Astrocyte (in vitro differentiated cells and primary cell): ENCODE measurements at regions not wholly inside any gene's neighbourhood (a gene's known extent, or its start where the extent isn't known, plus 50 kb on each side); places are given as distances from the start of the nearest gene placed in this dataset.

Experiments
- EZH2 ChIP-seq: IDR thresholded peaks from 2 replicates; pipeline ENCODE4 v1.6.1; 2012; ENCODE audit warnings: mild to moderate bottlenecking, low read length, inconsistent platforms; ENCODE audit not compliant: insufficient read depth
- TF ChIP-seq, protein P1 (sequence below): IDR thresholded peaks from 2 replicates; pipeline ENCODE4 v1.5.1; 2011; ENCODE audit warnings: low read depth, mild to moderate bottlenecking, inconsistent platforms, low read length, moderate library complexity; ENCODE audit not compliant: insufficient read depth

DNA sequence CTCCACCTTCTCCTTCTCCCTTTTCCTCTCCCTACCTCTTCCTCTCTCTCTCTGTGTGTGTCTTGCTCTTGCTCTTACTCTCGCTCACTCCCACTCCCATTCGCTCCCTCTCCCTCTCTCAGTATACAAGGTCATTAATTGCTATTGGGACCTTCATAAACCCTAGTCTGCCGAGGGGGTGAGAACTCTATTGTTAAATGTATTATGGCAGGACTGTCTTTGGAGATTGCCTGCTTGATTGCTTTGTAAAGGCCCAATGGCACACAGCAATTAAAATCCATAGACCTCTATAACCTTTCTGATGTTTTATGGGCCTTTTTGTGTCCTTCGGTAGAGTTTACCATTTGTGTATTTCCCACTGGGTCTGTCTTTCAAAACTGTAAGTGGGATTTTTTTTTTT lies 465.9 kb downstream of the ANXA1 start:
- TF ChIP-seq, protein P1, sequence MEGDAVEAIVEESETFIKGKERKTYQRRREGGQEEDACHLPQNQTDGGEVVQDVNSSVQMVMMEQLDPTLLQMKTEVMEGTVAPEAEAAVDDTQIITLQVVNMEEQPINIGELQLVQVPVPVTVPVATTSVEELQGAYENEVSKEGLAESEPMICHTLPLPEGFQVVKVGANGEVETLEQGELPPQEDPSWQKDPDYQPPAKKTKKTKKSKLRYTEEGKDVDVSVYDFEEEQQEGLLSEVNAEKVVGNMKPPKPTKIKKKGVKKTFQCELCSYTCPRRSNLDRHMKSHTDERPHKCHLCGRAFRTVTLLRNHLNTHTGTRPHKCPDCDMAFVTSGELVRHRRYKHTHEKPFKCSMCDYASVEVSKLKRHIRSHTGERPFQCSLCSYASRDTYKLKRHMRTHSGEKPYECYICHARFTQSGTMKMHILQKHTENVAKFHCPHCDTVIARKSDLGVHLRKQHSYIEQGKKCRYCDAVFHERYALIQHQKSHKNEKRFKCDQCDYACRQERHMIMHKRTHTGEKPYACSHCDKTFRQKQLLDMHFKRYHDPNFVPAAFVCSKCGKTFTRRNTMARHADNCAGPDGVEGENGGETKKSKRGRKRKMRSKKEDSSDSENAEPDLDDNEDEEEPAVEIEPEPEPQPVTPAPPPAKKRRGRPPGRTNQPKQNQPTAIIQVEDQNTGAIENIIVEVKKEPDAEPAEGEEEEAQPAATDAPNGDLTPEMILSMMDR: no peak
- no peak for TF ChIP-seq EZH2
